MM.1S (cell line): ENCODE measurements at regions not wholly inside any gene's neighbourhood (a gene's known extent, or its start where the extent isn't known, plus 50 kb on each side); places are given as distances from the start of the nearest gene placed in this dataset.

Source experiments
- DNase-seq: peaks from one replicate; pipeline ENCODE4 v3.0.0-alpha.2; 2015
- H2AFZ ChIP-seq: fragments of 300-600 bp; sonication (generic); 2 replicates; pipeline ENCODE4 v1.6.0; 2016; ENCODE audit warnings: antibody characterized with exemption, low read length
- H3F3A ChIP-seq: fragments of 300-600 bp; sonication (generic); 2 replicates; pipeline ENCODE4 v1.6.1; 2016; ENCODE audit warnings: mild to moderate bottlenecking, antibody characterized with exemption, low read length, moderate library complexity, mixed read lengths; ENCODE audit not compliant: insufficient read depth
- H3K27ac ChIP-seq: fragments of 300-600 bp; sonication (generic); 2 replicates; pipeline ENCODE4 v1.5.1; 2016; ENCODE audit warnings: mild to moderate bottlenecking, low read length
- H3K27me3 ChIP-seq: fragments of 300-600 bp; sonication (generic); replicated peaks from 2 replicates; pipeline ENCODE4 v1.6.0; 2016; ENCODE audit warnings: low read length; ENCODE audit not compliant: insufficient read depth
- H3K36me3 ChIP-seq: fragments of 300-600 bp; sonication (generic); replicated peaks from 2 replicates; pipeline ENCODE4 v1.6.1; 2016; ENCODE audit warnings: mild to moderate bottlenecking, low read length, mixed read lengths; ENCODE audit not compliant: insufficient read depth
- H3K4me1 ChIP-seq: fragments of 300-600 bp; sonication (generic); 2 replicates; pipeline ENCODE4 v1.6.1; 2016; ENCODE audit warnings: low read length, mixed read lengths
- H3K4me2 ChIP-seq: fragments of 300-600 bp; sonication (generic); 2 replicates; pipeline ENCODE4 v1.6.0; 2016; ENCODE audit warnings: low read depth, low read length
- H3K4me3 ChIP-seq: fragments of 300-600 bp; sonication (generic); 2 replicates; pipeline ENCODE4 v1.5.1; 2016; ENCODE audit warnings: low read length, mixed read lengths
- H3K79me2 ChIP-seq: fragments of 300-600 bp; sonication (generic); 2 replicates; pipeline ENCODE4 v1.6.1; 2016; ENCODE audit warnings: mixed run types, low read length, mixed read lengths
- H3K9ac ChIP-seq: fragments of 300-600 bp; sonication (generic); 2 replicates; pipeline ENCODE4 v1.6.1; 2016; ENCODE audit warnings: low read length, mixed read lengths
- H3K9me2 ChIP-seq: fragments of 300-600 bp; sonication (generic); replicated peaks from 2 replicates; pipeline ENCODE4 v1.6.1; 2016; ENCODE audit warnings: mild to moderate bottlenecking, low read length, mixed read lengths; ENCODE audit not compliant: insufficient read depth
- H3K9me3 ChIP-seq: fragments of 300-600 bp; sonication (generic); replicated peaks from 2 replicates; pipeline ENCODE4 v1.6.1; 2016; ENCODE audit warnings: mild to moderate bottlenecking, low read length, mixed read lengths; ENCODE audit not compliant: insufficient read depth
- H4K20me1 ChIP-seq: fragments of 300-600 bp; sonication (generic); 2 replicates; pipeline ENCODE4 v1.6.1; 2016; ENCODE audit warnings: mild to moderate bottlenecking, low read length, moderate library complexity, mixed read lengths; ENCODE audit not compliant: insufficient read depth
- CTCF ChIP-seq: fragments of 300-600 bp; sonication (generic); IDR thresholded peaks from 2 replicates; pipeline ENCODE4 v1.5.1; 2016; ENCODE audit warnings: antibody characterized with exemption, low read length, mixed read lengths
- EZH2 ChIP-seq: fragments of 300-600 bp; sonication (generic); optimal IDR thresholded peaks from 2 replicates; pipeline ENCODE3; 2017; ENCODE audit warnings: low read depth, mild to moderate bottlenecking, antibody characterized with exemption, low read length, mixed read lengths
- EZH2phosphoT487 ChIP-seq: fragments of 300-600 bp; sonication (generic); IDR thresholded peaks from 2 replicates; pipeline ENCODE4 v1.6.1; 2018; ENCODE audit warnings: antibody characterized with exemption, low read length

- Histone ChIP-seq H3F3A (no peaks in the 10 kb centered on the region), H4K20me1 (no peaks in the 10 kb centered on the region), H3K9me3 (no peaks in the 10 kb centered on the region), H3K4me1 (no peaks in the 10 kb centered on the region), H2AFZ (no peak overlapping the region), H3K79me2 (no peaks in the 10 kb centered on the region), H3K4me2 (no peak overlapping the region), H3K9ac (no peak overlapping the region), H3K9me2 (no peaks in the 10 kb centered on the region), H3K27me3 (no peaks in the 10 kb centered on the region), H3K27ac (no peak overlapping the region), H3K36me3 (no peaks in the 10 kb centered on the region), H3K4me3 (no peak overlapping the region)
- DNase-seq: no peak
- no peak for TF ChIP-seq EZH2
- no peak for TF ChIP-seq CTCF
- no peak for TF ChIP-seq EZH2phosphoT487
These were observed 248.2 kb downstream of the ACTL7B start for GRCh38 chr9:108607607-108608006.

- Histone ChIP-seq H3K27ac (no peak overlapping the region), H3K9me2 (no peaks in the 10 kb centered on the region), H3K36me3 (no peaks in the 10 kb centered on the region), H3K9ac (no peak overlapping the region), H3K9me3 (no peaks in the 10 kb centered on the region), H3K4me2 (no peak overlapping the region), H3K4me3 (no peak overlapping the region), H3F3A (no peaks in the 10 kb centered on the region), H3K27me3 (no peaks in the 10 kb centered on the region), H3K79me2 (no peaks in the 10 kb centered on the region), H3K4me1 (no peaks in the 10 kb centered on the region), H4K20me1 (no peaks in the 10 kb centered on the region), H2AFZ (no peak overlapping the region)
- TF ChIP-seq EZH2: no peak
- TF ChIP-seq EZH2phosphoT487: no peak
- TF ChIP-seq CTCF: no peak
- no peak for DNase-seq
These were observed 249.4 kb downstream of the ACTL7B start for GRCh38 chr9:108606401-108606800.

- Histone ChIP-seq H3K79me2 (no peaks in the 10 kb centered on the region), H2AFZ (no peak overlapping the region), H3K27ac (no peak overlapping the region), H3F3A (no peaks in the 10 kb centered on the region), H3K4me2 (no peak overlapping the region), H3K4me1 (no peaks in the 10 kb centered on the region), H3K9me3 (no peaks in the 10 kb centered on the region), H3K9ac (no peak overlapping the region), H4K20me1 (no peaks in the 10 kb centered on the region), H3K36me3 (no peaks in the 10 kb centered on the region), H3K4me3 (no peak overlapping the region), H3K27me3 (no peaks in the 10 kb centered on the region), H3K9me2 (no peaks in the 10 kb centered on the region)
- no peak for DNase-seq
- TF ChIP-seq EZH2: no peak
- no peak for TF ChIP-seq CTCF
- no peak for TF ChIP-seq EZH2phosphoT487
These were observed 252.6 kb downstream of the ACTL7B start for GRCh38 chr9:108603141-108603540.
